GM06990 (cell line): ENCODE measurements at regions not wholly inside any gene's neighbourhood (a gene's known extent, or its start where the extent isn't known, plus 50 kb on each side); places are given as distances from the start of the nearest gene placed in this dataset.

ENCODE experiments used
- DNase-seq: peaks from one replicate; pipeline ENCODE4 v3.0.0-alpha.2; 2011; ENCODE audit not compliant: insufficient read length; ENCODE audit errors: extremely low read depth
- H3K27me3 ChIP-seq: replicated peaks from 2 replicates; pipeline ENCODE4 v1.6.0; 2011; ENCODE audit warnings: low read length; ENCODE audit not compliant: control insufficient read depth, insufficient read depth
- H3K36me3 ChIP-seq: 2 replicates; pipeline ENCODE4 v1.5.1; 2011; ENCODE audit warnings: low read length; ENCODE audit not compliant: control insufficient read depth, insufficient read depth
- H3K4me3 ChIP-seq: replicated peaks from 2 replicates; pipeline ENCODE4 v1.5.1; 2011; ENCODE audit warnings: low read depth, mild to moderate bottlenecking, control low read depth, low read length
- CTCF ChIP-seq: IDR thresholded peaks from 2 replicates; pipeline ENCODE4 v1.5.1; 2011; ENCODE audit warnings: low read length, control low read depth, mild to moderate bottlenecking, inconsistent platforms; ENCODE audit not compliant: insufficient read depth, poor library complexity, severe bottlenecking

- no peak for DNase-seq
- Histone ChIP-seq H3K36me3 (no peaks in the 10 kb centered on the region), H3K4me3 (no peak overlapping the region), H3K27me3 (no peaks in the 10 kb centered on the region)
- TF ChIP-seq CTCF = no peak
Measured at GRCh38 chr12:62127516-62127915, 132.7 kb upstream of the USP15 start.

GRCh38 chr12:62128175-62128975 lies 131.8 kb upstream of the USP15 start:
- Histone ChIP-seq H3K27me3 (no peaks in the 10 kb centered on the region), H3K36me3 (no peaks in the 10 kb centered on the region), H3K4me3 (no peak overlapping the region)
- TF ChIP-seq CTCF = no peak
- DNase-seq = no peak

GRCh38 chr12:62129291-62129690 lies 130.9 kb upstream of the USP15 start:
- Histone ChIP-seq H3K4me3 (no peak overlapping the region), H3K27me3 (no peaks in the 10 kb centered on the region), H3K36me3 (no peaks in the 10 kb centered on the region)
- TF ChIP-seq CTCF = no peak
- no peak for DNase-seq

- no peak for DNase-seq
- Histone ChIP-seq H3K36me3 (no peaks in the 10 kb centered on the region), H3K4me3 (no peak overlapping the region), H3K27me3 (no peaks in the 10 kb centered on the region)
- no peak for TF ChIP-seq CTCF
Measured at GRCh38 chr12:62130402-62130801, 129.8 kb upstream of the USP15 start.

- TF ChIP-seq CTCF = no peak
- no peak for DNase-seq
- Histone ChIP-seq H3K36me3 (no peaks in the 10 kb centered on the region), H3K4me3 (no peak overlapping the region), H3K27me3 (no peaks in the 10 kb centered on the region)
Measured at GRCh38 chr12:62130834-62131552, 129.2 kb upstream of the USP15 start.
